BE2C (cell line): ENCODE measurements at regions not wholly inside any gene's neighbourhood (a gene's known extent, or its start where the extent isn't known, plus 50 kb on each side); places are given as distances from the start of the nearest gene placed in this dataset.

Source experiments
- DNase-seq: peaks from one replicate; pipeline ENCODE4 v3.0.0-alpha.2; 2020
- H3K27me3 ChIP-seq: fragments of 250-450 bp; sonication (Bioruptor Pico); 2 replicates; pipeline ENCODE4 v1.5.1; 2020; ENCODE audit warnings: mild to moderate bottlenecking
- H3K36me3 ChIP-seq: fragments of 250-450 bp; sonication (Bioruptor Pico); 2 replicates; pipeline ENCODE4 v1.5.1; 2020; ENCODE audit warnings: mild to moderate bottlenecking
- H3K4me1 ChIP-seq: fragments of 250-450 bp; sonication (Bioruptor Pico); 2 replicates; pipeline ENCODE4 v1.5.1; 2020
- H3K4me3 ChIP-seq: 2 replicates; pipeline ENCODE4 v1.5.1; 2011; ENCODE audit warnings: low read depth, low read length
- H3K9me3 ChIP-seq: fragments of 250-450 bp; sonication (Bioruptor Pico); 2 replicates; pipeline ENCODE4 v1.5.1; 2020
- CTCF ChIP-seq: IDR thresholded peaks from 2 replicates; pipeline ENCODE4 v1.5.1; 2012; ENCODE audit warnings: mild to moderate bottlenecking, low read depth, low read length

- Histone ChIP-seq H3K9me3 (no peaks in the 10 kb centered on the region), H3K4me3 (no peak overlapping the region), H3K36me3 (no peaks in the 10 kb centered on the region), H3K27me3 (no peaks in the 10 kb centered on the region), H3K4me1 (0 out of 2 replicates have a peak, but pooled peaks cover 2% of the 10 kb centered on the region)
- no peak for DNase-seq
- TF ChIP-seq CTCF: no peak
Measured at GRCh38 chr1:214174508-214175199, 106.3 kb upstream of the SMYD2 start.

DNA sequence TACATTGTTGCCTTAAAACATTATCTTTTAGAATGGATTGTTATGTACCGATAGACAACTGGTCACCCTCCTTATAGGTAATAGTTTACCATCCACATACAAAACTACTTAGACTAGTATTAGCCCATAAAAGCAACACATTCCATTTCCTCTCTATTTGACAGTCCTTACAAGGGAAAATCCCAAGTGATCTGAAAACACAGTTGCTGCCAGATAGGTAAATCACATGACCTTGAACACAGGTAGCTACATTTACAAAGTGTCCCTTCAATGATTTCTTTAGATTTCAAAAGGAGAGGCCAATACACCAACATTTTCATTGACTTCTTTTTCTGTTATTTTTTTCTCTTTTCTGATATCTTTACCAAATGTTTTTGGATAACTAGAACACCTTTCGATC lies 102.9 kb upstream of the SMYD2 start:
- no peaks in the 10 kb centered on the region for H3K27me3 ChIP-seq
- no peaks in the 10 kb centered on the region for H3K9me3 ChIP-seq
- DNase-seq: no peak
- H3K4me3 ChIP-seq: no peak overlapping the region
- H3K4me1 ChIP-seq: 0 out of 2 replicates have a peak, but pooled peaks cover 2% of the 10 kb centered on the region
- no peak for TF ChIP-seq CTCF
- no peaks in the 10 kb centered on the region for H3K36me3 ChIP-seq

DNA sequence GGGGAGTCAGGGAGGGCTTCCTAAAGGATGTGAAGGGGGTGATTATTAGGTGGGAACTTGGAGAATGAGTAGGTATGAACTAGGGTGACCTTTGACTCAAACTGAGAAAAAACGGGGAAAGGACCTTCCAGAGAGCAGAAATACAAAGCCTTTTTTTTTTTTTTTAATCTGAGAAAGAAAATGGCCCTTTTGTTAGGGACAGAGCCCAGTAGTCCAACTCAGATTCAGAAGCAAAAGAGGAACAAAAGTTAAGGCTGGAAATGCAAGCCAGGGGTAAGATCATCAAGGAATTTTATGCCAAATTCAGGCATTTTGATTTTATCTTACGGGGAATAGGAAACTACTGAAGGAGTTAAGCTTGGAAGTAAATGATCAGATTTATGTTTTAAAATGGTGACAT lies 96.0 kb upstream of the SMYD2 start:
- no peak for DNase-seq

DNA sequence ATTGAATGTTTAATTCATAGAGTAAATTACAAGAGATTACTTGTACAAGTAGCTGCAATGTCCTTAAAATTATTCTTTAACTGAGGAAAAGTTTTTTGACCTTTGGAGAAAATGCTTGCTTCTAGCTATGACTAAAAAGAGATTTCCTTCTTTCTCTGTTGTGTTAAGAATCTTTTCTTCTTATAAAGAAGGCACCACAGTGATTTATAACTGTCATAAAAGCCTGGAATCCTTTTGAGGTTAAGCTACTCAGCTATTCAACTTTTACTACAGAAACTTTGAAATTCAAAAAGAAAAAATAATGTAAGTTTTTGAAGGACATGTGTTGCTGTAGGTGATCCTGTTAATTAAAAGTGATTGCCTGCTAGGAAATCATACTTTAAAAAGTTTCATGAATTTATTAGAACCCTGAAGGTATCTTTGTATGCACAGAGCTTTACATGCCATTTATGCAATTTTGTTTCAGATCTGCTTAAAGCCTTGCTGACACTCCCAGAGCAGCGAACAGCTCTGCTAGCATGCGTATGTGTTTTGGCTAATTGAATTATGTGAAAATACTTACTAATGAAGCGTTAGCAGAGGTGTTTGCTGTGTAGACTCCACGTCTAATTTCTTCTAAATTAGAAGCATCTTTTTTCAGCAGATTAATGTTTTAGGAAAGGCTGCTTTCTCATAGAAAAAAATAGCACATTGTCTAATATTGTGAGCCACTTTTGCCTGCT lies 94.7 kb upstream of the SMYD2 start:
- H3K9me3 ChIP-seq: no peaks in the 10 kb centered on the region
- peaks cover 15% of the 10 kb centered on the region; the same call in 1 of the 2 replicates for H3K4me1 ChIP-seq
- H3K4me3 ChIP-seq: peak overlapping the region; percentile 76
- no peak for DNase-seq
- no peak for TF ChIP-seq CTCF
- H3K36me3 ChIP-seq: no peaks in the 10 kb centered on the region
- no peaks in the 10 kb centered on the region for H3K27me3 ChIP-seq

More for the DNA sequence above, 96.0 kb upstream of the SMYD2 start:
- H3K4me3 ChIP-seq: no peak overlapping the region
- H3K9me3 ChIP-seq: no peaks in the 10 kb centered on the region
- TF ChIP-seq CTCF: no peak
- no peaks in the 10 kb centered on the region for H3K27me3 ChIP-seq
- peaks cover 4% of the 10 kb centered on the region; the same call in 1 of the 2 replicates for H3K4me1 ChIP-seq
- no peaks in the 10 kb centered on the region for H3K36me3 ChIP-seq

GRCh38 chr1:214187121-214187900 lies 93.6 kb upstream of the SMYD2 start:
- Histone ChIP-seq H3K27me3 (no peaks in the 10 kb centered on the region), H3K36me3 (no peaks in the 10 kb centered on the region), H3K9me3 (no peaks in the 10 kb centered on the region), H3K4me1 (peaks cover 17% of the 10 kb centered on the region; the same call in 1 of the 2 replicates), H3K4me3 (peak overlapping the region; percentile 76)
- DNase-seq: peak; percentile 61
- TF ChIP-seq CTCF: no peak
